HG03025 (cell line): ENCODE measurements at regions not wholly inside any gene's neighbourhood (a gene's known extent, or its start where the extent isn't known, plus 50 kb on each side); places are given as distances from the start of the nearest gene placed in this dataset.
"Not testable (repeated sequence)": the region's sequence is repeated elsewhere in the genome, so short reads cannot be mapped to it uniquely, and the experiment has no call there.

Experiments
- ATAC-seq: cut with Tn5 transposase; IDR thresholded peaks from one replicate; pipeline ENCODE4 v1.9.1; 2021; ENCODE audit warnings: mild to moderate bottlenecking, moderate library complexity; ENCODE audit not compliant: unreplicated experiment, low FRiP score

DNA sequence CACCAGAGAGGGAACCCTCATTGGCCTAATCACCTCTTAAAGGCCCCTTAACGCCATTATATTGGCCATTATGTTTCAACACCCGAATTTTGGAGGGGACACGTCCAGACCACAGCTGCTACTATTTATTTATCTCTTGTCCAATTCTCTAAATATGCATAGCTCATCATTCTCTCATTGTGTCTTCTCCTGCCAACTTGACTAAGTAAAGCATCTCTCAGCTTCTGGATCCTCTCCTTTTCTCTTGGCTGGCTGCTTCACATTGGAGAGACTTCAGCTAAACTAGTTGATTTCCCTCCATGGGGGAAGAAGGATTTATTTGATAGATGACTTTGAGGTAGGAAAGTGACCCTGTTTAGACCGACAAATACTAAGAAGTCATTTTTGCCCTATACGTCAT lies 120.4 kb upstream of the KRR1 start:
- ATAC-seq = no peak

GRCh38 chr12:75630091-75630490 lies 118.7 kb upstream of the KRR1 start:
- no peak for ATAC-seq

GRCh38 chr12:75628916-75629315 lies 117.5 kb upstream of the KRR1 start:
- ATAC-seq = no peak

DNA sequence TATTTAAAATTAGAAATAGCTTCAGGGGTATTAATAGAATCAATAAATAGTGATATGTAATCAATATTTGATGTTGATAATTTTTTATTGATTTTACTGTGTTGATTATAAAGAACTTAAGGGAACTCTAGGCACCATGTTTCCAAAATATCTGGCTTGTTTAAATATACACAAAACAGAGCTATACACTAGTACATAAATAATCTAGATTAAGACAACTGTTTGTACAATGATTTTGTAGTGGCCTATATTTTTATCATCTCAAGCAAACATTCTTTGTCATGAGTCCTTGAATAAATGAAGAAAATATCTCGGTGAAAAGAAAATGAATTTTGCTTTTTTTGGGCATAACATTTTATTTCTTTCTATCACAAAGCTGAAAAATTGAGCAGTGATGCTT lies 117.1 kb upstream of the KRR1 start:
- ATAC-seq = no peak

DNA sequence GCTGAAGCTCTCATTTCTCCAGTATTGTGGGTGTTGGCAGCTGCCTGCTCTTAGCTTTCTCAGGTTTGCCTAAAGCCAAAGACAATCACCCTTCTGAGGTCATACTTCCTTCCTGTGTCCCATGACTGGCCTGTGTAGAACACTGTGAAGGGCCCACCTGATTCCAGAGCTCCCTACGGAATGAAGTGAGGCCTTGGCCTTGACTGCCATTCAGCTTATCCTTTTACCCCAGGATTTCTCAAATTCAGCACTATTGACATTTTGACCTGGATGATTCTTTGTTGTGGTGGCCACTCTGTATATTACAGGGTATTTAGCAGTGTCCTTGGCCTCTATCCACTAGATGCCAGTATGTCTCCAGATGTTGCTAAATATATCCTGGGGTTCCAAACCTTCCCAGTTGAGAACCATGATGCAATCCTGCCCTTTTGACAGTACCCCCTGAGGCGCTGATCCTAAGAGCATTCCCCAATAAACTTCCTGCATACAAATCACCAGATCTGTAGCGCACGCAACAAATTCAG lies 112.3 kb upstream of the KRR1 start:
- no peak for ATAC-seq

- ATAC-seq = no peak
These were observed 111.1 kb upstream of the KRR1 start for GRCh38 chr12:75622492-75622891.

GRCh38 chr12:75614396-75614795 lies 103.0 kb upstream of the KRR1 start:
- not testable (repeated sequence) for ATAC-seq

DNA sequence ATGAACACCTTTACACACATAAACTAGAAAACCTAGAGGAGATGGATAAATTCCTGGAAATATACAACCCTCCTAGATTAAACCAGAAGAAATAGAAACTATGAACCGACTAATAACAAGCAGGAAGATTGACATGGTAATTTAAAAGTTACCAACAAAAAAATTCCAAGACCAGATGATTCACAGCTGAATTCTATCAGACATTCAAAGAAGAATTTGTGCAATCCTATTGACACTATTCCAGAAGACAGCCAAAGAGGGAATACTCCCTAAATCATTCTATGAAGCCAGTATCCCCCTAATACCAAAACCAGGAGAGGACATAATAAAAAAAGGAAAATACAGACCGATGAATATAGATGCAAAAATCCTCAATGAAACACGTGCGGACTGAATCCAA lies 102.6 kb upstream of the KRR1 start:
- no peak for ATAC-seq

GRCh38 chr12:75611041-75611440 lies 99.6 kb upstream of the KRR1 start:
- ATAC-seq = no peak

DNA sequence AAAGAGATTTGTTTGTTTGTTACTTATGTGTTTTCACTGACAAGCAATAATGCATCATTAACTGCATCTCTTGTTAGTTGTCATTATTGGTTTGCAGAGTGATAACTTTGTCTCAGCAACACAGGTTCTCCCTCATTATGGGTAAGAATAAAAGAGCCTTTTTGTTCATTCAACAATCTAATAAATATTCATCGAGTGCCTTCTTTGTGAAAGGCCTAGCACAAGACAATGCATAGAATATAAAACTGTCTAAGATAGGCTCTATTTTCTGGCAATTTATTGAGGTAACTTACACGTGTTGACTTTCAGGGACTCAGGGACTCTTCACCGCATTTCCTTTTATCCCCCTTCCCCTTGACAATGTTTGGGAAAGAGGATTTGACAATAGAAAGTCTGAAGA lies 95.5 kb upstream of the KRR1 start:
- ATAC-seq = no peak

DNA sequence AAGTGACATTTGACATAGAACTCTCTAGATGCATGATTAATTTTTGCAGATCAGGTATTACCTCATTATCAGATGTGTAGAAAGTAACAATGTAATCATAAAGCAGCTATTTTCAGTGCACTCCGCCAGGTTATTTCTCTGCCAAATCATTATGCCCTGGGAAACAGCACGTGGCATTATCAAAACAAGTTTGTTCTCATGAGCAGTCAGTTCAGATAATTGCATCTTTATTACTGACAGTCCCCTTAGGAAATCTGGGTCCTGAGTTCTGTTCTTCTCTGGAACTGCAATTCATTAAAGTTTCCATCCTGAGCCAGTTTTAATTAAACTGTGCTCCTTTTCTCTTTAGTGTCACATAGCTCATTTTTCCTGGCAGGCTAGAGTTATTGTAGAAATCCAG lies 94.7 kb upstream of the KRR1 start:
- ATAC-seq = no peak

- ATAC-seq = no peak
These were observed 92.1 kb upstream of the KRR1 start for GRCh38 chr12:75603475-75603874.

GRCh38 chr12:75602106-75602505 lies 90.7 kb upstream of the KRR1 start:
- ATAC-seq = no peak

DNA sequence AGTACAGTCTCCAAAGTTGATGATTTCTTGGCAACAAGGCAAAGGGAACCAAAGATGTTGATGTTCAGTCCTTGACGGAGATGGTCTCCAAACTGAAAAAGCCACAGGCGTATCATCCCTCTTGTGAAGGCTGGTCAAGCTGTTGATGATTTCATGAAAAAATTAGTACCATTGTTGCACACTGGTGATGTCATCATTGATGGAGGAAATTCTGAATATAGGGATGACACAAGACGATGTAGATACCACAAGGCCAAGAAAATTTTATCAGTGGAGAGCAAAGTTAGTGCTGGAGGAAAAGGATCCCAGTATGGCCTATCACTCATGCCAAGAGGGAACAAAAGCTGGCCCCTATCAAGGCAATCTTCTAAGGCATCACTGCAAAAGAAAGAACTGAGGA lies 88.7 kb upstream of the KRR1 start:
- no peak for ATAC-seq

- ATAC-seq = no peak
These were observed 87.7 kb upstream of the KRR1 start for GRCh38 chr12:75599061-75599460.

GRCh38 chr12:75596406-75596805 lies 85.0 kb upstream of the KRR1 start:
- no peak for ATAC-seq

- no peak for ATAC-seq
These were observed 81.4 kb upstream of the KRR1 start for GRCh38 chr12:75592638-75593335.

DNA sequence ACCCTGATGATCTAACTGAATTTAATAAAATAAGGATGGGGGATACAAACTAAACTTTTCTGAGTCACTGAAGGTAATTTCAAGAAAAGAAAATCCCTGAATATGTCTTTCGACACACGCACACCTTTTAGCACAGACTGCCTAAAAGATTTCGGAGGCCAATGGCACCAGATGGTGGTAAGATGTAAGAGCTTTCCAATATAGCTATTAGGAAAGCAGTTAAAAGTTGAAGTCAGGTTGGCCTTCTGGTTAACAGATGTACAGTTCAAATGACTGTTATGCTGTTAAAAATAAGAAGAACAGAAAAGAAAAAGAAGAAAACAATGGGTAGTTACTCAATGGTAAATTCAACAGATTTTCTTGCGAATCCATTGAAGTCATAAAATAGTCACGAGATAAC lies 80.7 kb upstream of the KRR1 start:
- no peak for ATAC-seq

- no peak for ATAC-seq
These were observed 80.2 kb upstream of the KRR1 start for GRCh38 chr12:75591628-75592027.

- no peak for ATAC-seq
These were observed 78.4 kb upstream of the KRR1 start for GRCh38 chr12:75589801-75590200.

DNA sequence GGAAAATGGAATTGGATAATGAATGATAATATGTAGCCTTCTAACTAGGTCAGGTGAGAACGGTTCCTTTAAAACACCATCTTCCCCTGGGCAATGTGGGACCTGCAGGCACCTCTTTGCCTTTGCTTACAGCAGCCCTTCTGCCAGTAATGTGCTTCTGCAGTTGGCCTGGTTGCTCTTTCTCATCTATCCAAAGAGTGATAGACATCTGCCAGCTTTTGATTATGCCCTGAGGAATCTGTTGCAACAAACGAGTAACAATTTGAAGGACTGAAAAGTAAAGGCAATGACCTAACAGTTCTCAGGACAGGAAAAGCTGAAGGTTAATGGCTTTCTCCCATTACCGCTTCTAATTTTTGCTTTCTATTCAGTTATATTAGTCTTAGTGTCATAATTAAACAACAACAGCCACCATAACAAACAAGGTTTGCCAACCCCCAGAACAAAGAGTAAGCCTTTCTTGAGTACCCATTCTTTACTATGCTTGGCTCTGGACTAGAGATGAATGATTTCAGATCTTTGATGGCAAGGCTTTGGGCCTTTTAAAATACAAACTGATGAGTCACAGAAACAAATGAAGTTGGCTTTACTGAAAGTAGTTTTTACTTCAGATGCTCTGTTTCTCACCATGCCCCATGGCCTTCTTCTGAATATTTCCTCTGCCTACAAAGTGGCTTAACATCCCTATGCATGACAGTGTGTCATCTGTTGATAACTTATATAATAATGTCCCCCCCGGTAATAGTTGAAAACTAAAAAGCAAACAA lies 76.1 kb upstream of the KRR1 start:
- ATAC-seq = no peak

GRCh38 chr12:75585330-75585729 lies 73.9 kb upstream of the KRR1 start:
- no peak for ATAC-seq
